ENCODE measurements at regions not wholly inside any gene's neighbourhood (a gene's known extent, or its start where the extent isn't known, plus 50 kb on each side); places are given as distances from the start of the nearest gene placed in this dataset.
"Not testable (repeated sequence)": the region's sequence is repeated elsewhere in the genome, so short reads cannot be mapped to it uniquely, and the experiment has no call there.

DNA sequence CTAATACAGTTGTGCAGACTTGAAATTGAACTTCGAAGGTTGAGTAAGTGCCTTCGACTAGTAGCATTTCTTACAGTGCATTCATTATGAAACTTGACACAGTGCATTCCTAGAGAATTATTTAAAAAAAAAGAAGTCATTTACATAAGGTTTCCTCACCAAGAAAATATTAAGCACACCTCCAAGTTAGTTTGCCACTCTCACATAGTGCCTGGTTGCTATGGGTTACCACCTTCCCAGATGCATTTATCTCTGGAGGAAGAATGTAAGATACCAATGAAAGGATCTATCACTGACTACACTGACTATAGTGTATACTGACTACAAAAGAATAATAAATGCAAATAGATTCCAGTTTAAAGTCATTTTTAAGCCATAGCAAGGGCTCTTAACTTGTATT, 311.9 kb upstream of the RASGEF1B start:
- H3K4me1 Mint-ChIP-seq: no peaks in the 10 kb centered on the region
- TF ChIP-seq CTCF (IDR thresholded peaks at IDR 0.05) (no peak), EZH2 (IDR thresholded peaks at IDR 0.05; ENCODE audit: borderline replicate concordance, insufficient read depth, low read depth, low read length, poor library complexity, severe bottlenecking) (no peak)
- ChIA-PET CTCF (no interaction called here), POLR2A (no interaction called here)
- H3K27ac Mint-ChIP-seq: no peak overlapping the region
- Histone ChIP-seq H3K9me3 (ENCODE audit: control extremely low read depth in 1 of 3, control insufficient read depth in 2 of 3, insufficient read depth in 1 of 3, low read length in 2 of 3) (no peaks in the 10 kb centered on the region), H3K4me2 (replicated peaks; ENCODE audit: low read depth, low read length, poor library complexity, severe bottlenecking) (no peak overlapping the region), H3K4me1 (ENCODE audit: control insufficient read depth in 2 of 2, insufficient read depth in 2 of 2, low read length in 2 of 2) (no peaks in the 10 kb centered on the region), H3K27me3 (replicated peaks in 1 of 4; ENCODE audit: control extremely low read depth in 1 of 4, control insufficient read depth in 3 of 4, insufficient read depth in 4 of 4, low read length in 3 of 4) (no peaks in the 10 kb centered on the region), H3K27ac (ENCODE audit: low read length in 2 of 2) (no peak overlapping the region), H3K36me3 (replicated peaks in 1 of 2; ENCODE audit: control extremely low read depth in 1 of 2, control insufficient read depth in 1 of 2, extremely low read depth in 1 of 2, insufficient read depth in 2 of 2, low read length in 1 of 2) (no peaks in the 10 kb centered on the region), H3K9ac (ENCODE audit: low read length) (no peak overlapping the region), H3K4me3 (ENCODE audit: control extremely low read depth in 1 of 5, extremely low read depth in 1 of 5, insufficient read depth in 1 of 5, low read depth in 2 of 5, low read length in 4 of 5) (no peak overlapping the region), H2AFZ (ENCODE audit: insufficient read depth, low read depth, low read length, poor library complexity, severe bottlenecking) (no peak overlapping the region), H4K20me1 (ENCODE audit: control insufficient read depth, insufficient read depth, low read length, poor library complexity, severe bottlenecking) (no peaks in the 10 kb centered on the region), H3K79me2 (ENCODE audit: control insufficient read depth, insufficient read depth, low read length) (no peaks in the 10 kb centered on the region)
- no peak for DNase-seq
- no peaks in the 10 kb centered on the region for H3K27me3 Mint-ChIP-seq
- intact Hi-C loops (cut with micrococcal nuclease): no loop called here
- WGBS (ENCODE audit: insufficient coverage): no CpG with 5 or more reads among the region's 2 CpGs
- no peaks in the 10 kb centered on the region for H3K9me3 Mint-ChIP-seq (ENCODE audit: insufficient read depth)
- no peak for ATAC-seq (ENCODE audit: low read depth)
- no peak overlapping the region for H3K4me3 Mint-ChIP-seq

DNA sequence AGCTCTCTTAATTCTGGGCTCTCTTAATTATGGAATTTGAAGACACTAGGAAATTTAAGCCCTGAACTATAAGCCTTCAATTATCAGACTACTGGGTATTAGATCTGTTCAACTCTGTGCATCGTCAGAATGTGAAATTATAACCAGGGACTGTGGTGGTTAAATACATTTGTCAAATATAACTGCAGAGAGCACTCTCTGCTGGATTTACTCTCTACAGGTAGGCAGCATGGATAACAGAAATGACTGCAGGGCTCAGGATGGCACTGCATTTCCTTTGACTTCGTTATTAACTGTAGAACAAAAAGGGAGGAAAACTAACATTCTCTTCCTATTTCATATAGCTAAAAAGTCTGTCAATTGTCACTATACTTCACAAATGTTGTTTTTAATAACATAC, 310.1 kb upstream of the RASGEF1B start:
- ChIA-PET CTCF (no interaction called here), POLR2A (no interaction called here)
- Histone ChIP-seq H3K36me3 (replicated peaks in 1 of 2; ENCODE audit: control extremely low read depth in 1 of 2, control insufficient read depth in 1 of 2, extremely low read depth in 1 of 2, insufficient read depth in 2 of 2, low read length in 1 of 2) (no peaks in the 10 kb centered on the region), H3K4me2 (replicated peaks; ENCODE audit: low read depth, low read length, poor library complexity, severe bottlenecking) (no peak overlapping the region), H4K20me1 (ENCODE audit: control insufficient read depth, insufficient read depth, low read length, poor library complexity, severe bottlenecking) (no peaks in the 10 kb centered on the region), H3K9ac (ENCODE audit: low read length) (no peak overlapping the region), H3K27ac (ENCODE audit: low read length in 2 of 2) (no peak overlapping the region), H3K9me3 (ENCODE audit: control extremely low read depth in 1 of 3, control insufficient read depth in 2 of 3, insufficient read depth in 1 of 3, low read length in 2 of 3) (no peaks in the 10 kb centered on the region), H3K27me3 (replicated peaks in 1 of 4; ENCODE audit: control extremely low read depth in 1 of 4, control insufficient read depth in 3 of 4, insufficient read depth in 4 of 4, low read length in 3 of 4) (no peaks in the 10 kb centered on the region), H3K4me1 (ENCODE audit: control insufficient read depth in 2 of 2, insufficient read depth in 2 of 2, low read length in 2 of 2) (no peaks in the 10 kb centered on the region), H3K4me3 (ENCODE audit: control extremely low read depth in 1 of 5, extremely low read depth in 1 of 5, insufficient read depth in 1 of 5, low read depth in 2 of 5, low read length in 4 of 5) (no peak overlapping the region), H2AFZ (ENCODE audit: insufficient read depth, low read depth, low read length, poor library complexity, severe bottlenecking) (no peak overlapping the region), H3K79me2 (ENCODE audit: control insufficient read depth, insufficient read depth, low read length) (no peaks in the 10 kb centered on the region)
- Mint-ChIP-seq H3K27me3 (no peaks in the 10 kb centered on the region), H3K4me1 (no peaks in the 10 kb centered on the region), H3K27ac (no peak overlapping the region), H3K4me3 (no peak overlapping the region), H3K9me3 (ENCODE audit: insufficient read depth) (no peaks in the 10 kb centered on the region)
- ATAC-seq (ENCODE audit: low read depth) (no peak), DNase-seq (no peak)
- intact Hi-C loops (cut with micrococcal nuclease): no loop called here
- no CpG with 5 or more reads among the region's 2 CpGs for WGBS (ENCODE audit: insufficient coverage)
- TF ChIP-seq CTCF (IDR thresholded peaks at IDR 0.05) (no peak), EZH2 (IDR thresholded peaks at IDR 0.05; ENCODE audit: borderline replicate concordance, insufficient read depth, low read depth, low read length, poor library complexity, severe bottlenecking) (no peak)

DNA sequence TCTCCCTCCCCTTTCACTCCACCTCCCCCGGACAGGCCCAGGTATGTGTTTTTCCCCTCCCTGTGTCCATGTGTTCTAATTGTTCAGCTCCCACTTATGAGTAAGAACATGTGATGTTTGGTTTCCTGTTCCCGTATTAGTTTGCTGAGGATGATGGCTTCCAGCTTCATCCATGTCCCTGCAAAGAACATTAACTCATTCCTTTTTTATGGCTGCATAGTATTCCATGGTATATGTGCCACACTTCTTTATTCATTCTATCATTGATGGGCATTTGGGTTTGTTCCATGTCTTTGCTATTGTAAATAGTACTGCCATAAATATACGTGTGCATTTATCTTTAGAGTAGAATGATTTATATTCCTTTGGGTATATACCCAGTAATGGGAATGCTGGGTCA, 306.0 kb upstream of the RASGEF1B start:
- H3K36me3 ChIP-seq (replicated peaks in 1 of 2; ENCODE audit: control extremely low read depth in 1 of 2, control insufficient read depth in 1 of 2, extremely low read depth in 1 of 2, insufficient read depth in 2 of 2, low read length in 1 of 2); H3K9me3 Mint-ChIP-seq (ENCODE audit: insufficient read depth); H3K4me1 ChIP-seq (ENCODE audit: control insufficient read depth in 2 of 2, insufficient read depth in 2 of 2, low read length in 2 of 2); POLR2A ChIA-PET; H3K27me3 ChIP-seq (replicated peaks in 1 of 4; ENCODE audit: control extremely low read depth in 1 of 4, control insufficient read depth in 3 of 4, insufficient read depth in 4 of 4, low read length in 3 of 4); DNase-seq; ATAC-seq (ENCODE audit: low read depth); H3K4me1 Mint-ChIP-seq; H3K27me3 Mint-ChIP-seq; H3K9ac ChIP-seq (ENCODE audit: low read length); H3K4me3 ChIP-seq (ENCODE audit: control extremely low read depth in 1 of 5, extremely low read depth in 1 of 5, insufficient read depth in 1 of 5, low read depth in 2 of 5, low read length in 4 of 5); H3K9me3 ChIP-seq (ENCODE audit: control extremely low read depth in 1 of 3, control insufficient read depth in 2 of 3, insufficient read depth in 1 of 3, low read length in 2 of 3); H2AFZ ChIP-seq (ENCODE audit: insufficient read depth, low read depth, low read length, poor library complexity, severe bottlenecking); H3K4me2 ChIP-seq (replicated peaks; ENCODE audit: low read depth, low read length, poor library complexity, severe bottlenecking); H3K27ac Mint-ChIP-seq; H4K20me1 ChIP-seq (ENCODE audit: control insufficient read depth, insufficient read depth, low read length, poor library complexity, severe bottlenecking); H3K4me3 Mint-ChIP-seq; H3K27ac ChIP-seq (ENCODE audit: low read length in 2 of 2); H3K79me2 ChIP-seq (ENCODE audit: control insufficient read depth, insufficient read depth, low read length): not testable (repeated sequence)
- WGBS (ENCODE audit: insufficient coverage): no CpG with 5 or more reads among the region's 3 CpGs
- intact Hi-C loops (cut with micrococcal nuclease): loop anchor here (5.0 kb wide), 1 partner anchor 35 kb away; no protein-coding TSS in a partner anchor
- CTCF ChIA-PET: interaction anchor here (1.0 to 1.2 kb wide), 2 partner anchors 11 to 13 kb away, joined by 3 read pairs; no protein-coding TSS in a partner anchor
